ENCODE measurements at regions not wholly inside any gene's neighbourhood (a gene's known extent, or its start where the extent isn't known, plus 50 kb on each side); places are given as distances from the start of the nearest gene placed in this dataset.

GRCh38 chr13:90302107-90302506, 1045.4 kb upstream of the MIR17HG start (continued):
- no peak for TF ChIP-seq KLF1 (tag by site-specific recombination; IDR thresholded peaks at IDR 0.05)
- TF ChIP-seq ZBTB20 (tag by site-specific recombination; IDR thresholded peaks at IDR 0.05): no peak

DNA sequence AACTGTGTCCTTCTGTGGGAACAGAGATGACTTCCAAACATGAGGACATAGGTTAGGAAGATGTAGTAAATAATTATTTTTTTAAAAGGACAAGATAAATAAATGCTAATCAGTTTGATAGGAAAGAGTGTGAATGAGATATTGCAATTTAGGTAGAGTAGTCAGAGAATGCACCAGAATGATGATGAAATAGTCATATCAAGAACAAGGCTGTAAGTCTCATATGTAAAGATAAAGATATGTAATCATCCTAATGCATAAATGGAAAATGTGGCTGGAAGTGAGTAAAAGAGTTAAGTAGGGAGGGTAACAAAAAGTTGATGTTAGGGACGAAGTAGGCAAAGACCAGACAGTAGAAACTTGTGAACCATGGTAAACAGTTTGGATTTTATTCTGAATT, 1041.7 kb upstream of the MIR17HG start:
- TF ChIP-seq ZNF211 (tag by site-specific recombination; IDR thresholded peaks at IDR 0.05; ENCODE audit: low read depth): no peak
- no peak for TF ChIP-seq ZNF776 (tag by site-specific recombination; IDR thresholded peaks at IDR 0.05; ENCODE audit: borderline replicate concordance)
- TF ChIP-seq FEZF1 (tag by site-specific recombination; IDR thresholded peaks at IDR 0.05): no peak
- no peak overlapping the region for H3K4me3 ChIP-seq (ENCODE audit: low read depth, low read length)
- no peaks in the 10 kb centered on the region for H3K9me3 ChIP-seq (ENCODE audit: control insufficient read depth, insufficient read depth, low read depth, low read length)
- CTCF ChIA-PET: no interaction called here
- H3K4me1 ChIP-seq (ENCODE audit: control insufficient read depth, insufficient read depth, low read length): no peaks in the 10 kb centered on the region
- H3K27ac ChIP-seq (ENCODE audit: extremely low read depth, low read depth, low read length): no peak overlapping the region
- POLR2A ChIA-PET: no interaction called here
- H3K36me3 ChIP-seq (ENCODE audit: control insufficient read depth in 2 of 2, insufficient read depth in 1 of 2, low read length in 2 of 2): no peaks in the 10 kb centered on the region

- Histone ChIP-seq H3K4me3 (ENCODE audit: low read depth, low read length) (no peak overlapping the region), H3K9me3 (ENCODE audit: control insufficient read depth, insufficient read depth, low read depth, low read length) (no peaks in the 10 kb centered on the region), H3K4me1 (ENCODE audit: control insufficient read depth, insufficient read depth, low read length) (no peaks in the 10 kb centered on the region), H3K27ac (ENCODE audit: extremely low read depth, low read depth, low read length) (no peak overlapping the region), H3K36me3 (ENCODE audit: control insufficient read depth in 2 of 2, insufficient read depth in 1 of 2, low read length in 2 of 2) (no peaks in the 10 kb centered on the region)
- ChIA-PET CTCF (no interaction called here), POLR2A (no interaction called here)
- TF ChIP-seq ZFP3 (tag by site-specific recombination; IDR thresholded peaks at IDR 0.05; ENCODE audit: low read depth) (no peak), ZNF830 (tag by site-specific recombination; IDR thresholded peaks at IDR 0.05; ENCODE audit: low read depth) (no peak), GLI2 (tag by site-specific recombination; IDR thresholded peaks at IDR 0.05; ENCODE audit: borderline replicate concordance, low read depth) (no peak), ZNF585B (tag by site-specific recombination; IDR thresholded peaks at IDR 0.05) (no peak), TCF7L2 (IDR thresholded peaks at IDR 0.05; ENCODE audit: borderline replicate concordance, low read depth, low read length) (no peak), ZNF114 (tag by site-specific recombination; IDR thresholded peaks at IDR 0.05) (no peak), ZBTB7A (tag by site-specific recombination; IDR thresholded peaks at IDR 0.05; ENCODE audit: low read depth) (no peak), ZNF239 (tag by site-specific recombination; IDR thresholded peaks at IDR 0.05) (no peak), ZNF133 (tag by site-specific recombination; IDR thresholded peaks at IDR 0.05) (no peak), RBAK (tag by site-specific recombination; IDR thresholded peaks at IDR 0.05) (no peak), KLF16 (tag by site-specific recombination; IDR thresholded peaks at IDR 0.05) (no peak)
- TF ChIP-seq, protein P1, sequence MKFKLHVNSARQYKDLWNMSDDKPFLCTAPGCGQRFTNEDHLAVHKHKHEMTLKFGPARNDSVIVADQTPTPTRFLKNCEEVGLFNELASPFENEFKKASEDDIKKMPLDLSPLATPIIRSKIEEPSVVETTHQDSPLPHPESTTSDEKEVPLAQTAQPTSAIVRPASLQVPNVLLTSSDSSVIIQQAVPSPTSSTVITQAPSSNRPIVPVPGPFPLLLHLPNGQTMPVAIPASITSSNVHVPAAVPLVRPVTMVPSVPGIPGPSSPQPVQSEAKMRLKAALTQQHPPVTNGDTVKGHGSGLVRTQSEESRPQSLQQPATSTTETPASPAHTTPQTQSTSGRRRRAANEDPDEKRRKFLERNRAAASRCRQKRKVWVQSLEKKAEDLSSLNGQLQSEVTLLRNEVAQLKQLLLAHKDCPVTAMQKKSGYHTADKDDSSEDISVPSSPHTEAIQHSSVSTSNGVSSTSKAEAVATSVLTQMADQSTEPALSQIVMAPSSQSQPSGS (tag by site-specific recombination; IDR thresholded peaks at IDR 0.05; ENCODE audit: low read depth): no peak
- TF ChIP-seq, protein P2, sequence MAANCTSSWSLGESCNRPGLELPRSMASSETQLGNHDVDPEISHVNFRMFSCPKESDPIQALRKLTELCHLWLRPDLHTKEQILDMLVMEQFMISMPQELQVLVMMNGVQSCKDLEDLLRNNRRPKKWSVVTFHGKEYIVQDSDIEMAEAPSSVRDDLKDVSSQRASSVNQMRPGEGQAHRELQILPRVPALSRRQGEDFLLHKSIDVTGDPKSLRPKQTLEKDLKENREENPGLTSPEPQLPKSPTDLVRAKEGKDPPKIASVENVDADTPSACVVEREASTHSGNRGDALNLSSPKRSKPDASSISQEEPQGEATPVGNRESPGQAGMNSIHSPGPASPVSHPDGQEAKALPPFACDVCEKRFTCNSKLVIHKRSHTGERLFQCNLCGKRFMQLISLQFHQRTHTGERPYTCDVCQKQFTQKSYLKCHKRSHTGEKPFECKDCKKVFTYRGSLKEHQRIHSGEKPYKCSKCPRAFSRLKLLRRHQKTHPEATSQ (tag by site-specific recombination; IDR thresholded peaks at IDR 0.05): no peak
Measured at GRCh38 chr13:90307136-90307535, 1040.4 kb upstream of the MIR17HG start.

DNA sequence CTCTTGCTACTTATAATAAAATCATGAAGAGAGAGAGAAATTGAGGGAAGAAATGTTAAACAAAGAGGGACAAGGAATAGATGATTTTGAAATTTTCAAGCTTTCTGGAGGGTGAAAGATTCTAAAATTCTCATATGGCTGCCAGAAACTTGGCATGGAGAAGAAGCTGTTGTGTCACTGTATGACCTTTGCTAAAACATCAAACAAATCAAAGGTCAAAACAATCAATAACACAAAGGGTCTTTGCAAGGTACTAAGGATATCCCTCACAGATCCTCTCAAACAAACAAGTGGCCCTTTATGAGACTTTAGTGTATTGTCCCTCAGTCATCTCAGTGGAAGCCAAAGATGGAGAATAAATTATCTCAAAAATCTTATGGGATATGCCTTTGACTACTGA, 1039.2 kb upstream of the MIR17HG start:
- ChIA-PET CTCF (no interaction called here), POLR2A (no interaction called here)
- Histone ChIP-seq H3K4me1 (ENCODE audit: control insufficient read depth, insufficient read depth, low read length) (no peaks in the 10 kb centered on the region), H3K9me3 (ENCODE audit: control insufficient read depth, insufficient read depth, low read depth, low read length) (no peaks in the 10 kb centered on the region), H3K27ac (ENCODE audit: extremely low read depth, low read depth, low read length) (no peak overlapping the region), H3K4me3 (ENCODE audit: low read depth, low read length) (no peak overlapping the region), H3K36me3 (ENCODE audit: control insufficient read depth in 2 of 2, insufficient read depth in 1 of 2, low read length in 2 of 2) (no peaks in the 10 kb centered on the region)
- no peak for TF ChIP-seq ZNF660 (tag by site-specific recombination; IDR thresholded peaks at IDR 0.05)
- TF ChIP-seq ZNF266 (tag by site-specific recombination; IDR thresholded peaks at IDR 0.05; ENCODE audit: low read depth): no peak
- TF ChIP-seq ZNF768 (tag by site-specific recombination; IDR thresholded peaks at IDR 0.05): no peak
- TF ChIP-seq ZNF560 (tag by site-specific recombination; IDR thresholded peaks at IDR 0.05; ENCODE audit: borderline replicate concordance): no peak
- no peak for TF ChIP-seq ZNF133 (tag by site-specific recombination; IDR thresholded peaks at IDR 0.05)
- TF ChIP-seq ZSCAN16 (tag by site-specific recombination; IDR thresholded peaks at IDR 0.05): no peak
- TF ChIP-seq KLF1 (tag by site-specific recombination; IDR thresholded peaks at IDR 0.05): no peak
- TF ChIP-seq ZNF362 (tag by site-specific recombination; IDR thresholded peaks at IDR 0.05): no peak
- no peak for TF ChIP-seq ZNF626 (tag by site-specific recombination; IDR thresholded peaks at IDR 0.05)
- no peak for TF ChIP-seq KLF10 (tag by site-specific recombination; IDR thresholded peaks at IDR 0.05)
- no peak for TF ChIP-seq PRDM1 (tag by site-specific recombination; IDR thresholded peaks at IDR 0.05)
- no peak for TF ChIP-seq ZNF394 (tag by site-specific recombination; IDR thresholded peaks at IDR 0.05; ENCODE audit: borderline replicate concordance)
- TF ChIP-seq ZNF155 (tag by site-specific recombination; IDR thresholded peaks at IDR 0.05): no peak
- TF ChIP-seq ZNF311 (tag by site-specific recombination; IDR thresholded peaks at IDR 0.05; ENCODE audit: borderline replicate concordance): no peak

Data from HEK293 (cell line).